ENCODE measurements at regions not wholly inside any gene's neighbourhood (a gene's known extent, or its start where the extent isn't known, plus 50 kb on each side); places are given as distances from the start of the nearest gene placed in this dataset.

GRCh38 chr4:26218677-26219605, 101.9 kb upstream of the RBPJ start:
- peaks cover 5% of the 10 kb centered on the region for H3K4me1 ChIP-seq
- no peaks in the 10 kb centered on the region for H3K9me3 ChIP-seq
- TF ChIP-seq POLR2A (IDR thresholded peaks at IDR 0.05) (no peak), CTCF (IDR thresholded peaks at IDR 0.05) (no peak)
- H3K36me3 ChIP-seq (ENCODE audit: low read depth, missing control alignments) = no peaks in the 10 kb centered on the region
- no peak for DNase-seq
- intact Hi-C loops (cut with DNase I; ENCODE audit: low total_unique reads) = no loop called here
- H3K4me3 ChIP-seq = no peak overlapping the region
- H3K27me3 ChIP-seq = no peaks in the 10 kb centered on the region
- no peak overlapping the region for H3K27ac ChIP-seq
- WGBS, 2 donors = 81 to 83% methylated on average over 12 of the region's 12 CpGs

GRCh38 chr4:26220696-26221095, 100.1 kb upstream of the RBPJ start:
- no peak overlapping the region for H3K27ac ChIP-seq
- WGBS, 2 donors = 74 to 79% methylated on average over 4 of the region's 4 CpGs
- no peak for DNase-seq
- H3K9me3 ChIP-seq = no peaks in the 10 kb centered on the region
- no peaks in the 10 kb centered on the region for H3K27me3 ChIP-seq
- no peaks in the 10 kb centered on the region for H3K36me3 ChIP-seq (ENCODE audit: low read depth, missing control alignments)
- H3K4me1 ChIP-seq = peaks cover 5% of the 10 kb centered on the region
- no peak overlapping the region for H3K4me3 ChIP-seq
- no peak for TF ChIP-seq CTCF (IDR thresholded peaks at IDR 0.05)
- no peak for TF ChIP-seq POLR2A (IDR thresholded peaks at IDR 0.05)
- intact Hi-C loops (cut with DNase I; ENCODE audit: low total_unique reads) = no loop called here

GRCh38 chr4:26223155-26223554, 97.7 kb upstream of the RBPJ start:
- Histone ChIP-seq H3K4me1 (peaks cover 4% of the 10 kb centered on the region), H3K4me3 (no peak overlapping the region), H3K27me3 (no peaks in the 10 kb centered on the region), H3K27ac (no peak overlapping the region), H3K9me3 (no peaks in the 10 kb centered on the region), H3K36me3 (ENCODE audit: low read depth, missing control alignments) (no peaks in the 10 kb centered on the region)
- TF ChIP-seq POLR2A (IDR thresholded peaks at IDR 0.05) (no peak), CTCF (IDR thresholded peaks at IDR 0.05) (no peak)
- 95 to 97% methylated on average over 2 of the region's 2 CpGs for WGBS, 2 donors
- intact Hi-C loops (cut with DNase I; ENCODE audit: low total_unique reads) = no loop called here
- DNase-seq = no peak

- no peak for TF ChIP-seq CTCF (IDR thresholded peaks at IDR 0.05)
- no peak for TF ChIP-seq POLR2A (IDR thresholded peaks at IDR 0.05)
- Histone ChIP-seq H3K4me1 (no peaks in the 10 kb centered on the region), H3K4me3 (no peak overlapping the region), H3K36me3 (ENCODE audit: low read depth, missing control alignments) (no peaks in the 10 kb centered on the region), H3K9me3 (no peaks in the 10 kb centered on the region), H3K27ac (no peak overlapping the region), H3K27me3 (no peaks in the 10 kb centered on the region)
- 78 to 81% methylated on average over 5 of the region's 5 CpGs for WGBS, 2 donors
- DNase-seq = no peak
- intact Hi-C loops (cut with DNase I; ENCODE audit: low total_unique reads) = no loop called here
Observed at GRCh38 chr4:26226629-26227376, 94.0 kb upstream of the RBPJ start.

All from testis (tissue), 2 donors.